NCI-H2227 (cell line): ENCODE measurements at regions not wholly inside any gene's neighbourhood (a gene's known extent, or its start where the extent isn't known, plus 50 kb on each side); places are given as distances from the start of the nearest gene placed in this dataset.

Source experiments
- DNase-seq: peaks from one replicate; lab custom pipeline; 2025; ENCODE audit not compliant: unreplicated experiment; lab: John Stamatoyannopoulos, UW

DNA sequence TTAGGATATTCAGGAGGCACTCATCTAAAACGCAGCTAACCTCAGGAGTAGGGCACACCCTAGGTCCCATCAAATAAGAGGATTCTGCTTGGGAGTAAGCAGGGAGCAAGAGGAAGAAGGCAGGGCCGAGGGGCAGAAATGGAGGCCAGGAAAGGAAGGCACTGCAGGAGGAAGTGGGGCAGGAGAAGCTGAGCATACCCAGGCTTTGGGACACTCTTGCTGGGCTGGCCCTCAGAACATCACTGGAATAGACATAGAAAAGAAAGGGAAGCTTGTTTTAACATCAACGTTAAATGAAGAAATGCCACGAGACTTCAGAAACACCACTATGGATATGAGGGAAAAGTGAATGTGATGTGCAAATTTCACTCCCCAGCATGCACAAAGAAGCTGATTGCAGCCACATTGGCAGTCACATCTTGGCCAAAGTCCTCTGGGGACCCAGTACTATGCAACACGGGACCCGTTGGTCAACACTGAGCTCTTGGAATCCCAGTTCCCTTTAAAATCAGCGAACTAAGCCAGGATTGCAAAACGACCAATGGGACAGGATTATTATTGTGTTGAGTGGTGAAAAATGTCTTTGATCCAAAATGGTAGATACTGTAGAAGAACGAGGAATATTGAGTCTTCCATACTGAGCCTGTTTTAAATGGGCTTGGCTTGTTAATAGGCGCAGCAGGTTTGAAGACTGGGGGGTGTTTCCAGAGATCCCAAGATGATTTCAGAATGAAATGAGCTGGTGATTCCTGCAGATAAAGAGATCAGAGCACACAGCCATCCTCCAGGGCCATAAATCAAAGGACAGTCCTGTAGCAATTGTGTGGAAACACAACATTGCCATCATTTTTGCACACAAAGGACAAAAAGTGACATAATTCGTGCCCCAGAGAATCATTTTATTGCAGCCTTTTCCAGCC lies 152.4 kb downstream of the TOMM20 start:
- DNase-seq, result no peak

DNA sequence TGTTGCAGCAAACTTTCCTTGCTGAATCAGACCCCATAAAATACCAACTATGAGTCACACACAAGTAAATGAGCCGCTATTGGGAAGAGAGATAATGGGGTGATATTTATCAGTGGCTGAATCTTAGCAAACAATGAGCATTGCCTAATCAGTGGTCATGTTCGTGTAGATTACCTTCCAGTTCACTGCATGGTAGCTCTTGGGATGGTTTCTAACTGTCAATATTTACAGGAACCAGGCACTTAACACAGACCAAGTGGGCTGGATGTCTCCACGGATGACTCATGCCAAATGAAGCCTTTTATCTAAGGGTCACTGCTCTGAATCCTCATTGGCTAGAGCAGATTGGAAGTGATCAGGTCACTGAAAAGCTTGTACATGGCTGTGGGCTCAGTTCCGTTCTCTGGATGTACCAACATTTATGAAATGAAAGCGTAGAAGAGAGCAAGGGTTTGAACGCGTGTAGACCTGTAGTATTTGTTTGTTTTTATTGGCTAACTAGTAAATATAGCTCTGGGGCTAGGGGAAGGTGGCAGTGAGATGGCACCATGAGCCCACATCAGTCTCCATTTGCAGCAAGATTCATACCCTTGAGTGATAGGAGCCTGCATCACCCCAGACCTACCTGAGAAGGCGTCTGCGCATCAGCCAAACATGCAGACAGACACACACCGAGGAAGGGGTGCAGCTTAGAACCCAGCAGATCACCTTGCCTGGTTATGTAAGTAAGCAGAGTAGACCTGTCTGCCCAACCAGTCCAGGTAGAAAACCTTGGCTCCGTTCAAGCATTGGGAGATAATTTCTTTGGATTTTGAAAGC lies 153.3 kb downstream of the TOMM20 start:
- peak; percentile 84 for DNase-seq

DNA sequence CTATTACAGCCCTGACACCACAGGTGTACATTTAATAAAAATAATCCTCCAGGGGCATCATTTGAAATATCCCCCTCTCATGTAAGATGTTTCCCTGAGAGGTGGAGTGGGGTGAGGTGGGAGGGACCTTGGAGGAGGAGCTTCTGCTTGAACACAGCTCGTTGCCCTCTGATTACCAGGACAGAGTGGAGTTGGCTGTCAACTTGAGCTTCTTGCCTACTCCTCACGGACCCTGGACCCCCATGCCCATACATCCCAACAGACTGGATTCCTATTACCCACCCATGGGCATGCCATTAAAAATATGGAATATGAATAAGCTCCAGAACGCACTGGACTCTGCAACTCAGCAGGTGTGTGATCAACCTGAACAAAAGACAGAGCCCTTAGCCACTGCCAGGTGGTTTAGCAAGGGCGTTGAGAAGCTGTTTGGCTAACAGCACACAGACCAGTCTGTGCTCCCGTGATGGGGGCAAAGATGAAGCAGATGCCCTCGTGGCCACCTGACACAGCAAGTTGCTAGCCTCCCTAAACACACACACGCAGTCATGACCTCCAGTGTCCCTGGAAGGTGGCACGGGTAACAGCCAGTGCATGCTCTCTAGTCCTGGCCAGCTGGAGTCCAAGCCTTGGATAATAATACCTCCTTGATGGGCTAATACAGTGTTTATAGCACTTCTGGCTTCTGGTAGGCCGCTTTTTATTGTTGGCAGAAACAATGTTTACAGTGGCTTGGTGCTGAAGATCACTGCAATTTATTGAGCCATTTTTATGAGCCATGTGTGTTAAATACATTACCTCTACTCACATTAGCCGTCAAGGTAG lies 155.0 kb downstream of the TOMM20 start:
- no peak for DNase-seq

DNA sequence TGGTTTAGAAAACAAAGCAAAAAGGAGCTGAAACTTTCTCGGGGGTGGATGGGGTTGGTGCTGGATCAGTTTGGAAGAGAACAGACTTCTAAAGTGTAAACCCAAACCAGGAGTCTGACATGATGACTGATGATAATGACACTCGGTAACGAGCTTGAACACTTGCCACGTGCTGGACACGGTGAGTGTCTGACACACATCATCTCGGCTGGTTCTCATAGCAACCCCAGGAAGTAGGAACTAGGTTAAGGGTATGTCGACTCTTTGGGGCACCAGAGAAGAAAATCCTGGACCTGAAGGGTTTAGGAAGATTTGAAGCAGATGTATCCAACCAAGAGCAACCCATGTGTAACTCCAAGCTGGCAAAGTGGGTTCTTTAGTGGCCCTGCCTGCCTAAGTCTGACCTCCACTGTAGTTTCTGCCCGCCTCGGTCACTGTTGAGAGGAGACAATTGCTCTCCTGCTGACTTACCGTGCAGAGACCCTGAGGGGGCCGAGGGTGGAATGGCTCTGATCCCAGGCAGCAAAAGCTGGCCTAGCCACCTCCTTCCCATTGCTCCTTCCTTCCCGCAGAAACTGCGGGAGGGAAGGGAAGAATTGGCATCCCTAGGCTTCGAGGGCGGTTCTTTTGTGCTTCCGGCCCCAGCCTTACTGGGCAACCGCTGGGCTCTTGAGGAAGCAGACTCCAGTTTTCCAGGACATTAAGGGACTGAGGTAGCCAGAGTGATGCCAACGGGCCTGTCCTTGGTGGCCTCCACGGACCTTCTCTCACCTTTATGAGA lies 156.0 kb downstream of the TOMM20 start:
- DNase-seq, result no peak

DNA sequence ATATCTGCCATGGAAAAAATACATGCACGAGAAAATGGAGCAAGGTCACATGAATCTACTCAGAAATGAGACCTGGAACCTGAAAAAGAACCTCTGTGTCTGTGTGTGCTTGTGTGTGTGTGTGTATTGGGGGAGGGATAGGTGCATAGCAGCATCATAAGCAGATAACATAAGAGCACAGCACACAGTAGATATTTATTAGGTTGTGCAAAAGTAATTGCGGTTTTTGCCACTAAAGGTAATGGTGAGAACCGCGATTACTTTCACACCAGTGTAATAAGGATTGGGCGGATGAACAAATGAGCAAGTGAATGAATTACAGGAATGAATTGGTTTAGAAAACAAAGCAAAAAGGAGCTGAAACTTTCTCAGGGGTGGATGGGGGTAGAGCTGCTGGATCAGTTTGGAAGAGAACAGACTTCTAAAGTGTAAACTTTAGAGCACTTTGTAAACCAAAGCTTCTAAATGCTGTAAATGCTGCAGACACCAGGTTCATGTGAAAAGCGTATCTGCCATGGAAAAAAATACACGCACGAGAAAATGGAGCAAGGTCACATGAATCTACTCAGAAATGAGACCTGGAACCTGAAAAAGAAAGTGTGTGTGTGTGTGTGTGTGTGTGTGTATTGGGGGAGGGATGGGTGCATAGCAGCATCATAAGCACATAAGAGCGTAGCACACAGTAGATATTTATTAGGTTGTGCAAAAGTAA lies 156.9 kb downstream of the TOMM20 start:
- DNase-seq, result no peak

DNA sequence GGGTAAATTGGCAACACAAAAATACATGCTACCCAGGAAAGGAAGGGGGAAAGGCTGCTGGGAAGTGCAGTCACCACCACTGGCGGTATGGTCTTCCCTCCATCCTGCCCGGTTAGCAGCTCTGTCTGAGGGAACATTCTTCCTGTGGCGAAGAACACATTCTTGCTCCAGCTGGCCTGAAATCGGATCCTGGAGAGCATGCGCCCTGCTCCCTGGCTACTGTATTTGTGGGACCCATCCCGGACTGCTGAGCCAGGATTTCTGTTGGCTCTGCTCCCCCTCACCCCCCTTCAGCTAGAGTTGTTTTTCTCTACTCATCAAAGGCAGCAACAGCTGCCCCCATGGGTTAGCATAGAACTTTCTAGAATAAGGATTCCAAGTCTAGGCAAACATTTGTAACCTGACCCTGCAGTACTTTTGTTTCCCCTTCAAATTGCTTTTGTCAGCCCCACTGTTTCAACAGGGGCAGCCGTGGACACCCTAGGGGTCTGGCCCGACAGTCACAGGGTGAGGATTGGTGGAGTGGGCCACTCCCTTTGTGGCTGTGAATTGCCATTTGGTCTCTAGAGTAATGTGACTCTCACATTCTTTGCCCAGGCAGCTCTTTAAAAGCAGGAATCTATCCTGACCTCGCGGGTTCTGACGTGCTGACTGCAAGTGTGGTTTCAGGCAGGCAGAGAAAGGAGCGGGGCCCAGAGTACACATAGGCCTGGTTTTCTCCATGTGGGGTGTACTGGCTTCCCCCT lies 157.7 kb downstream of the TOMM20 start:
- DNase-seq, result no peak

DNA sequence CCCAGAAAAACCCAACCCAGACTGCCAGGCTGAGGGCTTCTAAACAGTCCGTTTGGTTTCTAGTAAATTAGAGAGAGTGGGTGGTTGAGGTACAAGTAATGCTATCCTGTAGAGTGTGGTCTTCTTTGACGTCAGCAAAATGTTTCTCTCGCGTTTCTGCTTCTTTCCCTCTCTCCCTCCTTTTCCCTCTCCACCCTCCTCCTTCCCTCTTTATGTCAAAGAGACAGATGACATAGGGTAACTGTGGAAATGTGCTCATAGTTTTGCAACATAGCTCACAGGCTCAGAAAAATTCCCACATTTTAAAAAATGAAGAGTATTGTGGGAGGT lies 158.3 kb downstream of the TOMM20 start:
- DNase-seq, result peak; percentile 46

DNA sequence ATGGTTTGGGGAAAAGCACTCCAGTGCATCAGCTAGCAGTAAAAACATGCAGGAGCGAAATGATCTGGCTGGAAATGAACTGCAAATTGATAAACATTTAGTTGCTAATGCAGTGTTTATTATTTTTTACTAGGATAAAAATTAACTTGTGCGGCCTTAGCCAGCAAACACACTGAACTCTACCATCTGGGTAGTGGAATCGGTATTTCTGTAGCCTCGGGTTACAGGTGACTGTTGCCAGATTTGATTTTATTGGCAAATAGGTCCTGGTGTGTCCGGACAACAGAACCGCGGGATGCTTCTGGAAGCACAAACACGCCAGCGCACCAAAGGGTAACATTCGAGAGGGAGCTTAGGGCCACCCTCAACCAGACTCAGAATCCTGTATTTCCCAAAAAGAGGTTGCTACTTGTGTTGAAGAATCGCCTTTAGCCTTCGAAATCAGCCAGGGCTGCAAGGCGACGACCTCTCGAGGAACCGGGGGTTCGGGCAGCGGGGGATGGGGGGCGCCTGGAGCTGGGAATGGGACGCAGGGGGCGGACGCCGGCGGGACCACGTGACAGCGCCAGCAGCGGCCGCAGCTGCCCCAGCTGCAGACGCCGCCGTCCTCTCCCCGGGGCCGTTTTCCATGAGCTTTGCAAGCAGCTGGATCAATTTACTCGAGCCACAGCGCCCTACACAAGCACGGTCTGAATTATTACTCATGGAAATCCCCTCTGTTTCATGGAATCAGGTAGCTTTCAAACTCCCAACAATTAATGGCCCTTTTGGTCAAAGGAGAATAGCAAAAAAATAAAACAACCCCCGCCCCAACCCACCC lies 158.8 kb downstream of the TOMM20 start:
- peak; percentile 84 for DNase-seq

DNA sequence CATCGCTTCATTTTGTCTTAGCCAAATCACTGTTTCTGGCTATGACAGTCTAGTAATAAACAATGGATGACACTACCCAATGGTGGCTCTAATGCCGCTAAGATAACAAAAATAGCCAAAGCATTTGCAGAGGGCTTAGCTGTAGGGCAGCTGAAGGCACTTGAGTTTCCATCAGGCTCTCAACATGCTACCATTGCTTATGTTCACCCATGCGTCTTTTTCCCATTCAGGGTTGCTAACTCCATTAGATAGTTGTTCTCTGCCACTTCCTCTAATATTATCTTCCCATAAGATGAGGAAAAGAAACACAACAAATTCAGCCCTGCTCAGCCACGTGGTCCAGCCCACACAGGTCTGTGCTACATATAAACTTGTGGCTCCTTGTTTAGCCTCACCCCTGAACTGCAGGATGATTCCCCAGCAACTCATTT lies 159.6 kb downstream of the TOMM20 start:
- no peak for DNase-seq

DNA sequence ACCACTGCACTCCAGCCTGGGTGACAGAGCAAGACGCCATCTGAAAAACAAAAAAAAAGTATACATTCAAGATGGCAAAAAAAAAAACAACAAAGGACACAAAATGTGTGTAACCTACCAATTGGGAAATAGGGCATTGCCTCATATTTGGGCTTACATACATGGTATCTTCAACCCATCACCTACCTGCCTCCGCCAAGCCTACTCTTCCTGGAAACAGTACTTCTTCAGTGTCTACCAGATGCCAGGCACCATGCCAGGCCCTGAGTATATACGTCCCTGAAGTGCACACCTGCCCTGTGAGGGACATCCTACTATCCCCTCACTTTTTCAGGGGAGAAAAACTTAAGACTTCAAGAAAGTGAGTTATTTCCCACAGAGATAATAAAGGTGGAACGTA lies 160.2 kb downstream of the TOMM20 start:
- DNase-seq, result no peak

DNA sequence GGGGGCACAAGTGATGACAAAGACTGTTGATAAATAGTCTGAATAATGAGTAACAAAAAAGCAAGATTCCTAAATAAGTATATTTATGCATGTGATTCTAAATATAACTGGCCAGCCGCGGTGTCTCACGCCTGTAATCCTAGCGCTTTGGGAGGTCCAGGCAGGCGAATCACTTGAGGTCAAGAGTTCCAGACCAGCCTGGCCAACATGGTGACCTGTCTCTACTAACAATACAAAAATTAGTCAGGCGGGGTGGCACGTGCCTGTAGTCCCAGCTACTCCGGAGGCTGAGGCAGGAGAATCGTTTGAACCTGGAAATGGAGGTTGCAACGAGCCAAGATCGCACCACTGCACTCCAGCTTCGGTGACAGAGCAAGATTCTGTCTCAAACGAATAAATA lies 161.5 kb downstream of the TOMM20 start:
- no peak for DNase-seq

DNA sequence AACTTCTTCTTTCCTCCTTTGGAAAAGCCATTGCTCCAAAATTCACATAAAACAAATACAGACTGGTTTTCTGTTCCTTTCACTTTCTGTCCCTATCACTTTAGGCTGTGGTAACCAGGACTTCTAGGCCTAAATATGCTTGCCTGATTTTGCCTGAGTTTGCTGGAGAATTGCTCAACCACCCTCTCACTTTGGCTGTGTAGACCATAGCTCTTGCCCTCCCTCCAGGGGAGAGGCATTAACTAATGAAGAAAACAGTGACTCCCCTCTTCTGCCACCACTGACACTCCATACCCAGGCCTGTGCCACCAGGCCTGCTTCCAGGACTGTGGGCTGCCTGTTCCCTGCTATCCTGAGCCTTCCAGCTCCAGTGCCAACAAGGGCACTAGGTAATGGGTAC lies 163.5 kb downstream of the TOMM20 start:
- no peak for DNase-seq

DNA sequence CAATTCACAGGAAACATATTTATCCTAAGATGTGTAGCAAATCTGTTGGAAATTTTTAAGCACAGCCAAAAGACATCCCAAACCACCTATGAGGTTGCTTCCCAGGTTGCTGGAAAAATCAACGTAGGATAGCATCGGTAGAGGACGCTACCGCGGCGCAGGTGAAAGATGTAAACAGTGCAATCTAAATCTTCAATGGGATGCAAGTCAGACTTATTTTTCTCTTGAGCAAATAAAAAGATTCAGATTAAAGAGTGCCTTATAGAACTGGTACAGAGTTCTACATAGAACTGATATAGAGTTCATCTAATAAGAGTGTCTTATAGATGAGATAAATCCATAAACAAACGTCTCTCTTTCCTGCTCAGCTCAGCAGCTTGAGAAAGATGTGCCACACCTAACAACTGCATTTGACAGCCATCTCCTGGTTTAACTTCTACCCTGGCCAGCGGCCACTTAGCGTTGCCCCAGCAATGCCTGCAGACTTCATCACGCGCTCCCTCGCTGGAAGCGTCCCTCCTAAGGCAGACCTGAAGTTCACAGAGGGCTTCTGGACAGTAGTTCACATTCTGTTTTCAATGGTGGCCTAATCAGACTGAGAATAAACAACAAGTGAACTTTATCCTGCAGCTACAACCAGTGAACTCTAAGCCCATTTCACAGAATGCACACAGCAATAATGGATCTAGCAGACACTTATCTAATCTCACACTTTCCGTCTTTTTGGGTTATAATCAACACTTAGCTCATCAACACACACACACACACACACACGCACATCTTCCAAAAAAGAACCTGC lies 164.5 kb downstream of the TOMM20 start:
- no peak for DNase-seq

DNA sequence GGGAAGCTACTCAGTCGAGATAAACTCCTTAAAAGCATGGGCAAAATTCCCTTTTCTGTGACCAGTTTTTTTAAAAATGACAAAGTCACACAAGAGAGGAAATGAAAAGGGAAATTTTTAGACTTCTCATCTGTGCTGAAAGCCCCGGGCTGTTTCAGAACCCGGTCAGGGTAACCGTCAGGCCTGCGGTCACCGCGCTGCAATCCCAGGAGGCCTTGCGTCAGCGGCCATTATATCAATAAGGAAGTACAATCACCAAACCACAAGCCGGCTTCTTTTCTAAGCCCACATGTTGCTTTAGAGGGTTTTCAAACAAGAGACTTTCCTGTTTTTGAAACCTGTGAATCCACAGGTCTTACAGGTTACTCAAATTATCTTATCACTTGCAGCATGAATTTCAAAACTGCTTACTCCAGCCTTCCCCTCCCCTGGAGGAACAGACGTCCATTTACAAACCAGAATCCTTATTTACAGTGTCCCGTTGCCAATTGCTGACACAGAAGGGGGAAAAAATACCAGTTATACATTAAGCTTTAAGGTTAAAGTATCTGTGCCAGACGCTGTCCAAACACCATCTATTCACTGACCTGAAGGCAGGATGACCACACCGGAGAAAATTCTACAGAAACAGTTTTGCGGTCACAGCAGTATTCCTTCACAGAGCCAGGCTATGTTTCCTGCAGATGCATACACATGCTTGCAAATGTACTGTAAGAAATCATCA lies 165.3 kb downstream of the TOMM20 start:
- no peak for DNase-seq

DNA sequence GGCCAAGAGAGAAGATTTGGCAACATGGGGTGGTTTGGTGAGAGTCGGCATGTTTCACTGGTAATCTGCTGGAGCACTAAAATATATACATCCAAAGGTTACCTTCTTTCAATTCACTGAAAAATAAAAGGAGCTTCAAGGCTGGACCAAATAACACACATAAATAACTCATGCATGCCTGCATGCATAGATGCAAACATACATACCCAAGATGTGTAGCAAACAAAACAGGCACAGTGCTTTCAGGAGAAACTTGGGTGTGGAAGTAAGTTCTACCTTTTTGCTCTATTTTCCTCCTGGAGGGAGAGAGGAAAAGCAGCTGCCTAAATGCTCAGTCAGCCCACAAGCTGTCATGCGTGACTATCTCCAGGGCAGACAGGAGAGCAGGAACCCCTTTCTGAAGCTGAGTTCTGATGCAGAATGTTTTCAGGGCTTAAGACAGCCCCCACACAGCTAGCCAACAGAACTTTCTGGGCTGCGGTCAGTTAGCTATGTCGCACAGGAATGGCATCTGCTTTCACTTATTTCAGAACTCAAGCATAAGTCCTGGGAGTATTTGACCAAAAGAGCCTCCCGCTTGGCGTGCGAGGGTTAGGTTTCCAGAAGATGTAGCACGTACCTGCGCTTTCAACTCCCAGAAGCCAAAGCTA lies 166.2 kb downstream of the TOMM20 start:
- no peak for DNase-seq
